NCI-H1436 (cell line): ENCODE measurements at regions not wholly inside any gene's neighbourhood (a gene's known extent, or its start where the extent isn't known, plus 50 kb on each side); places are given as distances from the start of the nearest gene placed in this dataset.
"Not testable (repeated sequence)": the region's sequence is repeated elsewhere in the genome, so short reads cannot be mapped to it uniquely, and the experiment has no call there.

Experiments used
- DNase-seq: peaks from one replicate; lab custom pipeline; 2025; lab: John Stamatoyannopoulos, UW

DNA sequence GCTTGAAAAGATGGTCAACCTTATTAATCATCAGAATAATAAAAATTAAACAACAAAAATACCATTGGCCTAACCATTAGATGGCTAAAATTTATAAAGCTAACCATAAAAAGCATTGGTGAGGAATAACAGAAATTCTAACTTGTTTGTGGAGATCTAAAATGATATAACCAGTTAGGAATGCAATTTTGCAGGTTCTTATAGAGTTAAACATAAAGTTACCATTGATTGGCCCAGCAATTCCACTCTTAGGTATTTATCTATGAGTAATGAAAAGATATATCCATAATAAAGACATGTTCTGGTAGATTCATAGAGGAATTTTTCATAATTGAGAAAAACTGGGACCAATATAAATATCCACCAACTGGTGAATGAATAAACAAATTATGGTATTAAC is 1098.6 kb downstream of the FSCB start:
- DNase-seq, result no peak

DNA sequence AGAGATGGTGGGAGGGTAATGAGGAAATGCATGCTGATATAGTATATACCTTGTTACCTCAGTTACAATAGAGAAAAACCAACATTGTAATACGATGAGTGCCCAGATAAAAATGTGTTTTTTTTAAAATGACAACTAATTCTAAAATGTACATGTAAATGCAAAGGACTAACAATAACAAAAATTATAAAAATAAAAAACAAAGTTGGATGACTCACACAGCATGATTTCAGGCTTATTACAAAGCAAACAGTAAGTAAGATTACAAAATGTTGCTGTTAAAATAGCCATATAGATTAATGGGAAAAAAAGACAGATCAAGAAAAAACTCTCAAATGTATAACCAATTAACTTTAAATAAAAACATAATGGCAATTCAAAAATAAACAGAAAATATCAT is 1099.4 kb downstream of the FSCB start:
- no peak for DNase-seq

DNA sequence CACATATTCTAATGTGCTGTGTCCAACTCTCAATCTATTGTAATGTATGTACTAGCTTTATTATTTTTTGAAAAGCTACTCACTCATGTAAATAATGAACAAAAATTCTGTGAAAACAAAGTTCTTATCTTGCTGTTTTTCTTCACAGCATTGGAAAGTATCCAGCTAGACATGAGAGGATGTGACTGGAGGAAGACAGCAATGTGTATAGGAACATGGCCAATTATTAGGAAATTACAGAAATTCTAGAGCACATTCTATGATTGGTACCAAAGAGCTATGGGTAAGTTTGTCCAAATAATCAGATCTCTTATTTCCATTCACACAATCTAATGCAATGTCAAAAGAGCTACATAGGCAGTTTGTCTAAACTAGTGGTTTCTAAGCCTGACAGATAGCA is 1100.2 kb downstream of the FSCB start:
- no peak for DNase-seq

DNA sequence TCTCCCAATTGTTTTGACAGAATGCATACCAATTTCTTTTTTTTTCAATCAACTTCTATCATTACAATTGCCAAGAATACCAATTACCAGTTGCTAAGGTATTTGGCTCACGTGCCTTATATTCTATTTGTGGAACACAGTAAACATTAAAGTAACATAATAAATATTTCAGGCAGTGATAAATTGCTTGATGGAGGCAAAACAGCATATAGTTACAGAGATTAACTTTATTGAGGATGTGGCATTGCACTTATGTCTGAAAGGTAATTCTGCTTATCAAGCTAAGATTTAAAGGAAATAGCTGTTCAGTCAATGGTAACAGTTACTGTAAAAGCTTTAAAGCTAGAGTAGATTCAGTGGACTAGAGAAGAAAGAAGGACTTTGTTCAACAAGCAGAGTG is 1107.8 kb downstream of the FSCB start:
- DNase-seq, result no peak

DNA sequence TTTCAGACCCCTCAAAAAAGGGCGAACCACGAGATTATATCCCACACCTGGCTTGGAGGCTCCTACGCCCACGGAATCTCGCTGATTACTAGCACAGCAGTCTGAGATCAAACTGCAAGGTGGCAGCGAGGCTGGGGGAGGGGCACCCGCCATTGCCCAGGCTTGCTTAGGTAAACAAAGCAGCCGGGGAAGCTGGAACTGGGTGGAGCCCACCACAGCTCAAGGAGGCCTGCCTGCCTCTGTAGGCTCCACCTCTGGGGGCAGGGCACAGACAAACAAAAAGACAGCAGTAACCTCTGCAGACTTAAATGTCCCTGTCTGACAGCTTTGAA is 1136.6 kb downstream of the FSCB start:
- not testable (repeated sequence) for DNase-seq

DNA sequence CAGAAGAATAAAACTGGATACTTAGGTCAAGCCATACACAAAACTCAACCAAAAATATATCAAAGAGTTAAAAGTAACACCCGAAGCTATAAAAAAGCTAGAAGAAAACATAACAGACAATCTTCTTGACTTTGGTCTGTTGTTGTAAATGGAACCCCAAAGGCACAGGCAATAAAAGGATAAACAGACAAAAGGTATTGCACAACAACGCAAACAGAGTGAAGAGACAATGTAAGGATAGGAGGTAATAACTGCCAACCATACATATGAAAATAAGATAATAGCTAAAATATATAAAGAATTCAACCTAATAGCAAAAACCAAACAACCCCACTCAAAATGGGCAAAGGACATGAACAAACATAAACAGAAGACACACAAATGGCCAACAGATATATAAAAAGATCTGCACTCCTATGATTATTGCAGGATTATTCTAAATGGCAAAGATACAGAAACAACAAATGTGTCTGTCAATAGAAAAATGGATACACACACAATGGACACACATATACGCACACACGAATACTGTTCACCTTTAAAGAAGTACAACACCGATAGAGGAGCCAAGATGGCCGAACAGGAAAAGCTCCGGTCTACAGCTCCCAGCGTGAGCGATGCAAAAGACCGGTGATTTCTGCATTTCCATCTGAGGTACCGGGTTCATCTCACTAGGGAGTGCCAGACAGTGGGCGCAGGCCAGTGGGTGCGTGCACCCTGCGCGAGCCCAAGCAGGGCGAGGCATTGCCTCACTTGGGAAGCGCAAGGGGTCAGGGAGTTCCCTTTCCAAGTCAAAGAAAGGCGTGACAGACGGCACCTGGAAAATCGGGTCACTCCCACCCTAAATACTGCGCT is 1137.1 kb downstream of the FSCB start:
- no peak for DNase-seq

DNA sequence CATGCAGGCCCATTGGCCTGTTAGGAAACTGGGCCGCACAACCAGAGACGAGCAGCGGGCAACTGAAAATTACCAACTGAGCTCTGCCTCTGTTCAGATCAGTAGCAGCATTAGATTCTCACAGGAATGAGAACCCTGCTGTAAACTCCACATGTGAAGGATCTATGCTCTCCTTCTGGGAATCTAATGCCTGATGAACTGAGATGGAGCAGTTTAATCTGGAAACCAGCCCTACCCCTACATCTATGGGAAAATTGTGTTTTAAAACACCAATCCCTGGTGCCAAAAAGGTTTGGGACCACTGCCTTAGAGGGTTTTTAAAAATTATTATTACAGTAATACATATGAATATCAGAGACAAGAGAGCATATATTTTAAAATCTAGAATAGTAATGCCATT is 1144.5 kb downstream of the FSCB start:
- no peak for DNase-seq

DNA sequence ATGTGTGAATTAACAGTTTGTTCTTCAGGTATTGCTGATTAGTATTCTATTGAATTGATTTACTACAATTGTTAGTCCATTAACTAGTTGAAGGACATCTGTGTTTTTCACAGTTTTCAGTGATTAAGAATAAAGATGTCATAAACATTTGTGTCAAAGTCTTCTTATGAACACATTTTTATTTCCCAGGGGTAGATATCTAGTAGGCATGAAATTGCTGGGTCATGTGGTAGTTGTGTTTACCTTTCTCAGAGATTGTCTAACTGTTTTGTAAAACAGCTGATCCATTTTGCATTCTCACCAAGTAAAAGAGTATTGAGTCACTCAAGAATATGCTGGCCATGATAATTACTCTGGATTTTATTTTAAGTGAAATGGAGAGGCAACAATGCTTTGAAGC is 1145.3 kb downstream of the FSCB start:
- peak; percentile 0 for DNase-seq

DNA sequence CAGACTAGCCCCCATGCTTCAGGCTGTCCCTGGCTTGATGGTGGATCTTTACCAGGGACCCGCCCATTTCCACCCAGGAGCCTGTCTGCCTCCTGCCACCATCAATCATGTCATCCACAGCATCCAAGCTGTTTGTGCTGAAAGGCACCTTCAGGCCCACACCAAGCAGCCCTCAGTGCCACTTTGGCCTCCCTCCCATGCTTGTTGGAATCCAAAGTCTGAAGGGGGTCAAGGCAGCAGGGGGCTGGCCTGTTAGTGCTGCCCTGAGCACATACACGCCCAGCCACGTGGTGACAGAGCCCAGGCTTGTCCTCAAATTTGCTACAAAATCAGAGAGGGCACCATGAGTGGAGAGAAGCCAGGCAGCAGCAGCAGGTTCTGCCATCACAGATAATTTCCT is 1146.8 kb downstream of the FSCB start:
- no peak for DNase-seq

DNA sequence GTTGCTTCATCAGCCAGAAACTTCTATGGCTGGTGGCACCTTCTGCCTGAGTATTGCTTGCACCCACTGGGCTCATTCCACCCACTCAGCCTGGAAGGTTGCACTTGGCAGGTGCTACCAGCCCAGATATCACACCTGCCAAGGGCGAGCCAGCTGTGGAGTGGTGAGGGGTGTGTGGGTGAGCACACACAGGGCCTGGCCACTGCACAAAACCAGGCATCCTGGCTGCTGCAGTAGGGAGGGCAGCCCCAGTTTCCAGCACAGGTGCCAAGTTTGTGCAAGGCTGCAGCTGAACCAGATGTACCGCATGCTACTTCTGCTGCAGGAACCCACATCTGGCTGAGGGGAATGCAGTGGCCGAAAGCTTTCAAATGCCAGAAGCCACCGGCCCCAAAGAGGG is 1147.8 kb downstream of the FSCB start:
- DNase-seq, result no peak

DNA sequence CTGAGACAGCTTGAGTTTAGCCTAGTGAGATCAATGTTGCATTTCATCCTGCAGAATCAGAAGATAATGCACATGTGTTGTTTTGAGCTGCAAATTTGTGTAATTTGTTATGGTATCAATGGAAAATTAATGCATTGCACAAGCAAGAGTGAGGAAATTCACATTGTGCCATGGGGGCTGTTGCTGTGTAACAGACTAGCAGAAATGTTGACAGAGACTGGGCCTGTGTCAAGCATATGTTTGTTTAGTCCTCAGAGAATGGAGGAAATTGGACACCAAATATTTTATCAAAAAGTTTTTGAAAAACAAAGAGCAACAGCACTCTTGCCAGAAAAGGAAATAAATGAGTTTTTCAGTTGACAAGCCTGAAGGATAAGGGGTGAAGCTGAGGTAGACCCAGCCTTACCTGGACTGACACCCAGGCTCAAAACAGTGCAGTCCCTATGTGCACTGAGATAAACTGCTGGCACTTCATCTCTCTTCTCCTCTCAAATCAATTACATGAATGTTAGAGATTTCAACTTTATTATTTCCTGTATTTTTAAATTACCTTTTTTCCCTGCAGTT is 1150.0 kb downstream of the FSCB start:
- DNase-seq, result no peak

DNA sequence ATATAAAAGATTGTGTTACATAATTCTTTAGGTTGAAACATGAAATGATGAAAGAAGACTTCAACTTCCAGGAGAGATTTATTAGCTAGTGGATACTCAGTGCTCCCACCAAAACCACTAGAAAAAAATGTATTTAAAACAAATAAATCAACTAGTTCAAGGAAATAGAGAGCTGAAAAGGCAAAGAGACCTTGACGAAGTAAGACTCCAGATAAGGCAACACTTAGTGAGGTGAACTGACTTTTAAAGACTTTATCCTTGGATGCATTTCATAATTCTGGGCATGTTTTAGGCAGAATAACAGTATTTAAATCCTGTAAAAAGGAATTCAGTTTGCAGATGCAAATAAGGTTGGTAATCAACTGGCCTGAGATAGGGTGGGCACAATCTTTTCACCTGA is 1150.7 kb downstream of the FSCB start:
- no peak for DNase-seq

DNA sequence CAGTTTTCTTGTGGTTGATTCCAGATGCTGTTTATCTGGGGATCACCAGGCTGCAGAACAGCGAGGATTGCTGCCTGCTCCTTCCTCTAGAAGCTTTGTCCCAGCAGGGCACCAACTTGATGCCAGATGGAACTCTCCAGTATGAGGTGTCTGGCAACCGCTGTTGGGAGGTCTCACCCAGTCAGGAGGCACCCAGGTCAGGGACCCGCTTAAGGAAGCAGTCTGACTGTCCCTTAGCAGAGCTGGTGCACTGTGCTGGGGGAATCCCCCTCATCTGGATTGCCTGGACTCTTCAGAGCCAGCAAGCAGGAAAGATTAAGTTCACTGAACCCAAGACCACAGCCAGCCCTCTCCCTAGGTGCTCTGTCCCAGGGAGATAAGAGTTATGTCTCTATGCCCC is 1165.2 kb downstream of the FSCB start:
- no peak for DNase-seq

DNA sequence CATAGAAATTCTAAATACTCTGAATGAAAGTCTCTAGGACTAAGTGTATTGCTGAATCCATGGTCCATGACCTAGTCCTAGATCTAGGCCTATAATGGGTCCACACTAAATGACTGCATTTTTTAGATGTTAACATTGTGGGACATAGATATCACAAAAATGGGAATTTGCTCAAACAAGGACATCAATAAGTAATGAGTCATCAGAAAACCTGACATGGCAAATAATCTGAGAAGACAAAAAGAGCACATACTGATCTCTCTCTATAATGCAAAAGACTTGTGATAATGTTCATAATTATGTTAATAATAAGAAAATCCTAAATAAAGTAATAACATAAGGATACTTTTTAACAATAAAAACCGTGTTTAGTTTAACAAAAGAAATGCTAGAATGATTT is 1168.4 kb downstream of the FSCB start:
- DNase-seq, result no peak

DNA sequence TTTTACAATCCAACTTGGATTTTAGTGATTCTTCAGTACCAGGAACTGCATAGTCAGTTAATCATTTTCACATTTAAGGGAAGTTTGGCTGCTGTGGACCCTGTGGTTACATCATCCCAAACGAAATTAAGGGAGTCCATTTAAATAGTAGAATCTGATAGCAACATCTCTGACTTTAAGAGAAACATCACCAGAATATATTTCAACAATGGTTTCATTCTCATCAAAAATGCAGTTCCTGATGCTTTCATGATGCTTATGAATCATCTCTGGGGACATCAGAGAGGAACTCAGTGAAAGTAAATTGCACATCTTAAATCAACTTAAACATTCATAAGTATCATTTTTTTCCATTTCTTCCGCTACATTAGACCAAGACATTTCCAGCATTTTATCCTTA is 1170.7 kb downstream of the FSCB start:
- DNase-seq, result no peak

DNA sequence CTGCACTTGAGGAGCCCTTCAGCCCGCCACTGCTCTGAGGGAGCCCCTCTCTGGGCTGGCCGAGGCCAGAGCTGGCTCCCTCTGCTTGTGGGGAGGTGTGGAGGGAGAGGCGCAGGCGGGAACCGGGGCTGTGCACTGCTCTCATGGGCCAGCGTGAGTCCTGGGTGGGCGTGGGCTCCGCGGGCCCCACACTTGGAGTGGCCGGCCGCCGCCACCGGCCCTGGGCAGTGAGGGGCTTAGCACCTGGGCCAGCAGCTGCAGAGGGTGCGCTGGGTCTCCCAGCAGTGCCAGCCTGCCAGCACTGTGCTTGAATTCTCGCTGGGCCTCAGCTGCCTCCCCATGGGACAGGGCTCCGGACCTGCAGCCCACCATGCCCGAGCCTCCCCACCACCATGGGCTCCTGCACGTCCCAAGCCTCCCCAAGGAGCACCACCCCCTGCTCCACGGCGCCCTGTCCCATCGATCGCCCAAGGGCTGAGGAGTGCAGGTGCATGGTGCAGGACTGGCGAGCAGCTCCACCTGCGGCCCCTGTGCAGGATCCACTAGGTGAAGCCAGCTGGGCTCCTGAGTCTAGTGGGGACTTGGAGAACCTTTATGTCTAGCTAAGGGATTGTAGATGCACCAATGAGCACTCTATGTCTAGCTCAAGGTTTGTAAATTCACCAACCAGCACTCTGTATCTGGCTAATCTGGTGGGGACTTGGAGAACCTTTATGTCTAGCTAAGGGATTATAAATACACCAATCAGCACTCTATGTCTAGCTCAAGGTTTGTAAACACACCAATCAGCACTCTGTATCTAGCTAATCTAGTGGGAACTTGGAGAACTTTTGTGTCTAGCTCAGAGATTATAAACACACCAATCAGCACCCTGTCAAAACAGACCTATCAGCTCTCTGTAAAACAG is 1180.3 kb downstream of the FSCB start:
- not testable (repeated sequence) for DNase-seq

DNA sequence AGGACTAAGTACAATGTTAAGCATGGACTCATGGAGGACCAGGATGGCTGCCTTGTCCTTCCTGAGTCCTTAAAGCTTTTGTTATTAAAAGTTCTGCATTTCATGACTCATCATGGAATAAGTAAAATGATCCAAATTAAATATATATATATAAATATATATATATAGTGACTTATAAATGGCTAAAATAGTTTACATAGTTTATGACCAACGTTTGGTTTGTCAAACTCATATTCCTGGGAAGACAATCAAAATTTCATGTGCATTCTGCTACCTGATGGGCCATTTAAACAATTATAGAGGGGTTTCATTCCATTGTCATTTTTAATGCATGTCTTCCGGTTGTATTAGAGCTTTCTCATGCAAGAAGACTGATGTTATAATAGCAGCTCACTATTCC is 1190.7 kb downstream of the FSCB start:
- DNase-seq, result no peak

DNA sequence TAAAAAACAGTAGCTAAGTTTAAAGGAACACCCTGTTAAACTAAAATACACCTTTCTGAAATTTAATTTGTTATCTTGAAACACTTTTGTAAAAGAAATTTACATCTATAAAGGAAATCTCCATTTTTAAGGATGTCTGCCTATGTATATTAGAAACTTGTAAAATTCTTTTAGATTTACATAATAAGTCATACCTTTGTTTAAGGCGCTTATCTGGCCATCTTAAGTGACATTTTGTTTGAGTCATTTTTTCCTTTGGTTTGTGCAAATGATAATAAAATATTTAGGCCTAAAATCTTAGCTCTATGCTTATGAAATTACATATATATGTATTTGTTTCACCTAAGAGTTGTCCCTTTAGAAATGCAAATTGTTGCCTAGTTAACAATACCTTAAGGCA is 1193.4 kb downstream of the FSCB start:
- no peak for DNase-seq

DNA sequence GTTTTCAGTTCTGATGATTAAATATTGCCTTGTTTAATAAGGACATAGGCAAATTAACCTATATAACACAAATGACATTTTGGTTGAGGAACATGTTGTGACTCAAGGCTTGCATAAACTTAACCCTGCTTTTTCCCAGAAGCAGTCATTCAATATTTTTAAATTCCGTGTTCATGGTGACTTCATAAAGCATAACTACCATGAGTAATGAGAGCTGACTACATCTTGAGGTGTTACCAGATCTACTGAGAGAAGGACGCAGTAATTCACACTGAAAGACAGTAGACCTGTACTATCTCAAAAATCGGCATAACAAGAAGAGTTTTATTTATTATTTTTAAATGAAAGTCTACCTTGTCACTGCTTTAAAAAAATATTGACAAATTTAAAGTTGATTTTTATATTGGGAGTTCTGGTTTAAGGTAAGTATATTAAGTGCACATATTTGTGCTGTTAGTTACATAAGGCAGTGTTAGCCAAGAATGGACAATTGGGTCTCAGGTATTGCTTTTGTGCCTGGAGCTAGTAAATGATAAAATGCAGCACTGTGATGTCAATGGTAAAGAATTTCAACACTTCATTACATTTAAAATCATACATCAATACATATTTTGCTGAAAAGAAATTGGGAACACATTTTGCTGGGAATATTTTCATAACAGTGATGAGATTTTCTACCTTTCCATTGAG is 1198.5 kb downstream of the FSCB start:
- DNase-seq, result no peak

DNA sequence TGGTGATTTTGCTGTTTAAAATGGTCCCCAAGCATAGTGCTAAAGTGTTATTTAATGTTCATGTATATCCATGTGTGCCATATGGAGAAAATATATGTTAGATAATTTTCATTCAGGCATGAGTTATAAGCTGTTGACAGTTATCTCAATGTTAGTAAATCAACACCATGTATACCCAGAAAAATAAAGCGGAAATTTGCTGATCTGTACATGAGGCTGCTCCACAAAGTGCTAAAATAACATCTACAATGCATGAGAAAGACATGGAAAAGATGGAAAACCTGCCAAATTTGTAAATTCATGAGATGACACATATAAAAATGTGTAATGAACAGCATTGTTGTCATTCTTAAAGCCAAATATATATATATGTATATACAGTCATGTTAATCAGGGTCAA is 1199.2 kb downstream of the FSCB start:
- DNase-seq, result no peak

DNA sequence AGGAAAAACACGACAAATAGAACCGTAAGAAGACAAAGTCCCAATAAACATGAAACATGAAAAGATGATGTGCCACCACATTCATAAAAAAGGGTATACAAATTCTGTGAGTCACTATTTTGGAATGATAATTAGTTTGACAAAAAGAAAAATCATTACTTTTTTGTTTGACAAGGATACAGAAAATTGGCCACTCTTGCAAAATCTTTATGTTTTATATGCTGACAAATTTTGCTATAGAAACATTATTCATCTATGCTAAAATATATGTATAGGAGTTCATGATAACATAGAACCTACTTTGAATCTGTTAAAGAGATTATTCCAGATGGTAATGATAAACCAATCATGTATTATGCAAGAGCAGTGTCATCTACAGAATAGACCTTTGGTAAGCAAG is 1201.0 kb downstream of the FSCB start:
- DNase-seq, result no peak

DNA sequence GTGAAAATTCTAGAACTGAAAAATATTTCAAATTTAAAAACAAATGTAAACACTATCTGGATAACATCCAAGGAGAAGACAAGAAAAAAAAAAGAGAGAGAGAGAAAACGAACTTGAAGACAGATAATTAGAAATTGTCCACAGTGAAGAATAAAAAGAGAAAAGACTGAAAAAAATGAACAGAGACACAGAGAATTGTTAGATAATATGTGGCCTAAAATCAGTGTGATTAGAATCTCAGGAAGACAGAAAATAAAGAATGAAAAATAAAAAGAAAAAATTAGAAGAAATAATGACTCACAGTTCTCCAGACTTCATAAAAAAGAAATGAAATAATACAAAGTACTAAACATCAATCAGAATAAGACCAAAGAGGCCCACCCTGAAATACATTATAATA is 1209.3 kb downstream of the FSCB start:
- no peak for DNase-seq
